Smooth muscle cell (in vitro differentiated cells): ENCODE measurements at regions not wholly inside any gene's neighbourhood (a gene's known extent, or its start where the extent isn't known, plus 50 kb on each side); places are given as distances from the start of the nearest gene placed in this dataset.
A peak's percentile ranks its signal among the peaks of the same experiment; 100 is the strongest.

Source experiments
- DNase-seq: peaks from one replicate; lab custom pipeline; 2025; ENCODE audit not compliant: unreplicated experiment; lab: John Stamatoyannopoulos, UW
- H2AFZ ChIP-seq: fragments of 200-600 bp; sonication (generic); 2 replicates; pipeline ENCODE4 v1.6.0; 2016; ENCODE audit warnings: antibody characterized with exemption, low read depth, mild to moderate bottlenecking
- H3F3A ChIP-seq: fragments of 200-600 bp; sonication (generic); 2 replicates; pipeline ENCODE4 v1.6.0; 2017; ENCODE audit warnings: antibody characterized with exemption, low read depth
- H3K27ac ChIP-seq: fragments of 200-600 bp; sonication (generic); 2 replicates; pipeline ENCODE4 v1.5.1; 2016; ENCODE audit warnings: low read depth, mild to moderate bottlenecking
- H3K27me3 ChIP-seq: fragments of 200-600 bp; sonication (generic); 2 replicates; pipeline ENCODE4 v1.6.1; 2016; ENCODE audit warnings: low read depth, mild to moderate bottlenecking
- H3K36me3 ChIP-seq: fragments of 200-600 bp; sonication (generic); 2 replicates; pipeline ENCODE4 v1.5.1; 2016; ENCODE audit warnings: low read depth
- H3K4me1 ChIP-seq: fragments of 200-600 bp; sonication (generic); 2 replicates; pipeline ENCODE4 v1.5.1; 2016; ENCODE audit warnings: low read depth
- H3K4me2 ChIP-seq: fragments of 200-600 bp; sonication (generic); 2 replicates; pipeline ENCODE4 v1.6.0; 2016; ENCODE audit warnings: mild to moderate bottlenecking
- H3K4me3 ChIP-seq: fragments of 200-600 bp; sonication (generic); 2 replicates; pipeline ENCODE4 v1.5.1; 2016; ENCODE audit warnings: mild to moderate bottlenecking
- H3K79me2 ChIP-seq: fragments of 200-600 bp; sonication (generic); 2 replicates; pipeline ENCODE4 v1.6.0; 2016; ENCODE audit warnings: low read depth, mild to moderate bottlenecking
- H3K9ac ChIP-seq: fragments of 200-600 bp; sonication (generic); 2 replicates; pipeline ENCODE4 v1.6.0; 2016; ENCODE audit warnings: low read depth
- H3K9me3 ChIP-seq: fragments of 200-600 bp; sonication (generic); replicated peaks from 2 replicates; pipeline ENCODE4 v1.5.1; 2016; ENCODE audit warnings: low read depth
- H4K20me1 ChIP-seq: fragments of 200-600 bp; sonication (generic); 2 replicates; pipeline ENCODE4 v1.6.0; 2016; ENCODE audit warnings: low read depth
- WGBS: methylation state at CpG from one replicate; pipeline ENCODE4 v1.1.7; 2016; ENCODE audit warnings: low lambda C conversion rate; 5-methylcytosine and 5-hydroxymethylcytosine counted together
- TF ChIP-seq, protein P1 (sequence below): fragments of 200-600 bp; sonication (generic); IDR thresholded peaks from 2 replicates; pipeline ENCODE4 v1.5.1; 2017; ENCODE audit warnings: borderline replicate concordance, mild to moderate bottlenecking, antibody characterized with exemption; ENCODE audit not compliant: insufficient read depth, poor library complexity, severe bottlenecking

DNA sequence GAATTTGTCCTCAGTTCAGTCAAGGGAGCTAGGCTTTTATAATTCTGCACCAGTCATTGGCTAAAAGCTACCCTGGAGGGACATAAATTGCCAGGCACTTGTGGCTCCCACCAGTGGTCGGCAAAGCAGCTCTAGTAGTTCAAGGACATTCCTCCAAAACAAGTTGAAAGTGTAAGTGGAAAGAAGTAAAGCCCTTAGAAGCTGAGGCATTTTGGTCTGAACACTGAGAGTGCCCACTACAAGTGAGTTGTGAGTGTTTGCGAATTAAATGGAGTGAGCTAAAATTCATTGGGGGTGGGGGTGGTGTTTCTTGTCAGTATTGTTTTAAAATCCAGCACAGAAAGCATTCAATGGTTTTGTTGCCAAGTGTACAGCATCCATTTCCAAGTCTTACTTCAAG is 879.9 kb upstream of the CDH2 start:
- DNase-seq, result no peak
- no peaks in the 10 kb centered on the region for H3K4me1 ChIP-seq
- no peaks in the 10 kb centered on the region for H3F3A ChIP-seq
- H3K9me3 ChIP-seq, result no peaks in the 10 kb centered on the region
- no peak overlapping the region for H3K27ac ChIP-seq
- WGBS, result 88% methylated on average over 2 of the region's 2 CpGs
- no peaks in the 10 kb centered on the region for H3K36me3 ChIP-seq
- TF ChIP-seq, protein P1, sequence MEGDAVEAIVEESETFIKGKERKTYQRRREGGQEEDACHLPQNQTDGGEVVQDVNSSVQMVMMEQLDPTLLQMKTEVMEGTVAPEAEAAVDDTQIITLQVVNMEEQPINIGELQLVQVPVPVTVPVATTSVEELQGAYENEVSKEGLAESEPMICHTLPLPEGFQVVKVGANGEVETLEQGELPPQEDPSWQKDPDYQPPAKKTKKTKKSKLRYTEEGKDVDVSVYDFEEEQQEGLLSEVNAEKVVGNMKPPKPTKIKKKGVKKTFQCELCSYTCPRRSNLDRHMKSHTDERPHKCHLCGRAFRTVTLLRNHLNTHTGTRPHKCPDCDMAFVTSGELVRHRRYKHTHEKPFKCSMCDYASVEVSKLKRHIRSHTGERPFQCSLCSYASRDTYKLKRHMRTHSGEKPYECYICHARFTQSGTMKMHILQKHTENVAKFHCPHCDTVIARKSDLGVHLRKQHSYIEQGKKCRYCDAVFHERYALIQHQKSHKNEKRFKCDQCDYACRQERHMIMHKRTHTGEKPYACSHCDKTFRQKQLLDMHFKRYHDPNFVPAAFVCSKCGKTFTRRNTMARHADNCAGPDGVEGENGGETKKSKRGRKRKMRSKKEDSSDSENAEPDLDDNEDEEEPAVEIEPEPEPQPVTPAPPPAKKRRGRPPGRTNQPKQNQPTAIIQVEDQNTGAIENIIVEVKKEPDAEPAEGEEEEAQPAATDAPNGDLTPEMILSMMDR, result no peak
- no peaks in the 10 kb centered on the region for H4K20me1 ChIP-seq
- H2AFZ ChIP-seq, result no peak overlapping the region
- no peak overlapping the region for H3K9ac ChIP-seq
- no peaks in the 10 kb centered on the region for H3K27me3 ChIP-seq
- no peaks in the 10 kb centered on the region for H3K79me2 ChIP-seq
- H3K4me2 ChIP-seq, result no peak overlapping the region
- no peak overlapping the region for H3K4me3 ChIP-seq

DNA sequence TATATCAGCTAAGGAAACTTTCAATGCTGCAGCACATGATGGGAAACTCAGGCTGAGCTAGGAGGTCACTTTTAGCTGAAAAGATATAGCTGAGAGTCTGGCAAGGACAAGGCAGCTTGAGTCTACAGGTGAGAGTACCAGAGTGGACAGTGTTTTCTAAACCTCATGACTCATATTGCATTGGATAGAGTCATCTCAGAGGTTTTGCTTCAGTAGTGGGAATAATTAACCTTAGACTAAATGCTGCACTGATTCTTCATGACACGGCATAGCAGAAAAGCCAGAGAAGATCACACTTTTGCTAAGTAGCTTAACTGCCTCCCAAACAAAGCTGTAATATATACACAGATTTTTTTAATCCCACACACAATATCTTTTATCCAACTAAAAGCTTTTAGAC is 865.0 kb upstream of the CDH2 start:
- Histone ChIP-seq H3F3A (no peaks in the 10 kb centered on the region), H3K4me1 (no peaks in the 10 kb centered on the region), H3K9ac (no peak overlapping the region), H4K20me1 (no peaks in the 10 kb centered on the region), H3K4me3 (no peak overlapping the region), H3K79me2 (no peaks in the 10 kb centered on the region), H3K9me3 (no peaks in the 10 kb centered on the region), H3K36me3 (no peaks in the 10 kb centered on the region), H3K4me2 (no peak overlapping the region), H3K27ac (no peak overlapping the region), H3K27me3 (no peaks in the 10 kb centered on the region), H2AFZ (no peak overlapping the region)
- TF ChIP-seq, protein P1, result no peak
- no peak for DNase-seq
- WGBS, result 88% methylated on average over 1 of the region's 1 CpG

DNA sequence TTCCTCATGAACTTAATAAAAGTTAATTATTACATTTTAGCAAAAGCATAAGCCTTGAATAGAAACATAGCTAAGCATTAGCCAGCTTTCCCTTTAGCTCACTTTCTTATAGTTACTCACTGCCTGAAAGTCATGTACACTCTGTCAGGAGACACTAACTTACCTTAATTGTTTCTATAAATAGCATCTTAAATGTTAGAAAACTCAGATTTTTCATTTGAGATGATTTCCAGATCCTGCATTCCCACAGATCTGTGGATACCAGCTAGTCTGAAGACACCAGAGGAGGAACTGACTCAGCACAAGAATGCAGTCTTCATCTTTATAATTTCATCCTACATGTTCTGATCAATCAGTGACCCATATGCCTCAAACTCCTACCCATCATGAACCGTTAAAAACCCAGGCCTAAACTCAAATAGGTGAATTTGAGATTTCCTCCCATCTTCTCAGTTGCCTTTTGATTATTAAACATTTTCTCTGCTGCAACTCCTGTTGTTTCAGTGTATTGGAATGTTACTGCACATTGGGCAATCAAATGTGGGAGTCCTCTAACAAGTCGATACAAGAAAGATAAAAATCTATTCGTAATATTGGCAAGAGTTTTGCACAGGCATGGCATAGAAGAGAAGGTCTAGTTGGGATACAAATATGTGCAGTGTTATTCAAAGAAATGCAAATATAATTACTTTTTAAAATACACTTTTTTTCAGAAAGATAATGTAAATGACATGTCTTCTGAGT is 857.4 kb upstream of the CDH2 start:
- Histone ChIP-seq H3K9ac (no peak overlapping the region), H3F3A (no peaks in the 10 kb centered on the region), H2AFZ (no peak overlapping the region), H3K27ac (peak overlapping the region; percentile 48), H3K4me3 (no peak overlapping the region), H3K4me1 (no peaks in the 10 kb centered on the region), H3K9me3 (no peaks in the 10 kb centered on the region), H4K20me1 (no peaks in the 10 kb centered on the region), H3K27me3 (no peaks in the 10 kb centered on the region), H3K4me2 (no peak overlapping the region), H3K36me3 (no peaks in the 10 kb centered on the region), H3K79me2 (no peaks in the 10 kb centered on the region)
- no peak for DNase-seq
- 66% methylated on average over 3 of the region's 3 CpGs for whole genome bisulfite sequencing
- TF ChIP-seq, protein P1, result no peak

GRCh38 chr18:29028560-29028959 is 851.6 kb upstream of the CDH2 start:
- H3K4me1 ChIP-seq, result no peaks in the 10 kb centered on the region
- H4K20me1 ChIP-seq, result no peaks in the 10 kb centered on the region
- H3K79me2 ChIP-seq, result no peaks in the 10 kb centered on the region
- no peak overlapping the region for H3K4me3 ChIP-seq
- no peaks in the 10 kb centered on the region for H3F3A ChIP-seq
- no peaks in the 10 kb centered on the region for H3K27me3 ChIP-seq
- H3K36me3 ChIP-seq, result no peaks in the 10 kb centered on the region
- H3K27ac ChIP-seq, result no peak overlapping the region
- 48% methylated on average over 1 of the region's 1 CpG for WGBS
- H3K4me2 ChIP-seq, result no peak overlapping the region
- no peak overlapping the region for H2AFZ ChIP-seq
- DNase-seq, result no peak
- H3K9ac ChIP-seq, result no peak overlapping the region
- TF ChIP-seq, protein P1, result no peak
- no peaks in the 10 kb centered on the region for H3K9me3 ChIP-seq
